Heart left ventricle (tissue), 16 donors: ENCODE measurements at regions not wholly inside any gene's neighbourhood (a gene's known extent, or its start where the extent isn't known, plus 50 kb on each side); places are given as distances from the start of the nearest gene placed in this dataset.

ENCODE experiments used
- ATAC-seq, 4 donors: fragments of 200-7000 bp; cut with Tn5 transposase; one replicate each; pipeline ENCODE4 v1.9.1; 2020 to 2022; ENCODE audit warnings: moderate library complexity in 4 of 4, mild to moderate bottlenecking in 3 of 4, moderate number of reproducible peaks in 1 of 4
- DNase-seq, 5 donors: peaks; one replicate each; pipeline ENCODE4 v3.0.0-alpha.2; 2020
- H3K27ac ChIP-seq, 12 donors: fragments of 200-600 bp; sonication (generic) in 4 of 12; one replicate each; pipeline versions ENCODE4 v1.5.0 to v1.8.0; 2016 to 2022; ENCODE audit warnings: mild to moderate bottlenecking in 2 of 12
- H3K27me3 ChIP-seq, 9 donors: fragments of 200-600 bp; sonication (generic) in 2 of 9; one replicate each; pipeline versions ENCODE4 v1.5.1 to v1.8.0; 2016 to 2022; ENCODE audit warnings: mild to moderate bottlenecking in 3 of 9
- H3K36me3 ChIP-seq, 9 donors: fragments of 200-600 bp; sonication (generic) in 2 of 9; one replicate each; pipeline versions ENCODE4 v1.5.0 to v1.8.0; 2018 to 2022; ENCODE audit warnings: mild to moderate bottlenecking in 2 of 9
- H3K4me1 ChIP-seq, 12 donors: fragments of 200-600 bp; sonication (generic) in 4 of 12; one replicate each; pipeline versions ENCODE4 v1.5.0 to v1.8.0; 2016 to 2022; ENCODE audit warnings: mild to moderate bottlenecking in 3 of 12
- H3K4me3 ChIP-seq, 12 donors: fragments of 200-600 bp; sonication (generic) in 4 of 12; one replicate each; pipeline versions ENCODE4 v1.5.0 to v1.8.0; 2017 to 2022; ENCODE audit warnings: mild to moderate bottlenecking in 9 of 12, moderate library complexity in 4 of 12
- H3K9me3 ChIP-seq, 12 donors: fragments of 200-600 bp; sonication (generic) in 4 of 12; one replicate each; pipeline versions ENCODE4 v1.5.0 to v1.8.0; 2016 to 2022; ENCODE audit warnings: mild to moderate bottlenecking in 1 of 12
- CTCF ChIP-seq, 12 donors: fragments of 200-600 bp; sonication (generic) in 4 of 12; IDR thresholded peaks; one replicate each; pipeline versions ENCODE4 v1.5.0 to v1.8.0; 2018 to 2022; ENCODE audit warnings: antibody characterized with exemption in 12 of 12, mild to moderate bottlenecking in 5 of 12
- POLR2A ChIP-seq, 2 donors: fragments of 450-650 bp; IDR thresholded peaks; one replicate each; pipeline ENCODE4 v1.6.1; 2017; ENCODE audit warnings: antibody characterized with exemption in 2 of 2, mild to moderate bottlenecking in 2 of 2, moderate library complexity in 2 of 2
- WGBS, 4 donors: extraction: QIAGEN DNeasy Blood & Tissue Kit in 2 of 4; methylation state at CpG; one replicate each; pipeline versions ENCODE4 v1.1.5 to v1.1.7; 2013 to 2018; 5-methylcytosine and 5-hydroxymethylcytosine counted together
- intact Hi-C, 10 donors: fragments of 100-400 bp; cut with DNase I; formaldehyde crosslinking; loops; one replicate each; pipeline versions ENCODE4 v1.11.1 to v1.14.2; 2022
- donor health status: ischemic (EF 13 %, LVEDD 7.1; RV severe dilation, severe dysfunction).
- donor health status: healthy with polysubstance abuse.
- donor health status: DM: no; HTN: yes; CAD: no.
- donor health status: DM: no; HTN: no; CAD: no.
- donor health status: ischemic (EF 25% LVEDD 6.9; RV normal size, moderate dysfunction).
- donor health status: ischemic (EF 25% LVEDD 5.7; RV mildly dilated, moderate dysfunction).
- donor health status: healthy.
- donor health status: DM: yes; HTN: yes; CAD: no.
- donor health status: ischemic (EF 35%, LVEDD 5.7; RV mildly dilated, moderate dysfunction).
- donor health status: nonischemic (EF 11% LVEDD 7.7; RV severe dilation, severe dysfunction).
- donor health status: DM: yes; HTN: yes; CAD: no.
- donor health status: PGD.
- donor health status: ischemic (EF 29% LVEDD 5.4; RV normal size, mild dysfunction).
- donor health status: nonischemic (EF 23%, LVEDD 6.1; RV moderate dilation, normal function).

DNA sequence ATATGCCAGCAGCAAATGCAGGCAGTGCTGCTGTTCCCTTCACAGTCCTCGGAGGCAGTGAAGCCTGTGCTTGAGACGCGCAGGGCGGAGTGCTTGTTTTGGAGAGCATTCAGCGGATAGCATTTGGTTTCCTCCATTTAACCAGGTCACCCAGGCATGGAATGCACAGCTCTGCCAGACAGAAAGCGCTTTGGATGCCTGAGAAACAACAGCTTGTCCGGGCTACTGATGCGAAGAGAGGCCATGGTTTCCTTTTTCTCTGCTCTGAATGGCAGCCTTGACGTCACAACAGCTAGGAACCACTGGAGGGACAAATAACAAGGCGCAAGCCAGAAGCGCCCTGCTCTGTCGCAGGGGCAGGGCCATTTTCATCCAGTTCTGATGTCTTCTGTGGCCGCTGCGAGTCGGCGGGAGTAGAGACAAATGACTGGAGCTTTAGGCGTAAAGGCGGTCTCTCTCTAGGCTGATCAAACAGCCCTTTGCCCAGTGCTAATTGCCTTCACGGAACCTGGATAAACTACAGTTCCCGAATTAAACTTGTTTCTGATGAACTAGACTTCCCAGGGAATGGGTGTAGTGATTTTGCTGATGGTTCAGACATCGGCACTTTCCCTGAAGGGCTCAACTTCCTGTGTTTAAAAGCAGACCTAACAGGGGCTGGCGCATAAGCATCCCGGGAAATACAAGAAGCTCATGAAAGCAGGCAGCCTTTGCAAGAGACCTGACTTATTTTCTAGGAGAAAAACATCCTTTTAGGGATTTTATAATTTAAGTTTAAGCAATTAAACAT lies 187.6 kb upstream of the KLF14 start:
- ATAC-seq (peak; percentile 78 to 93 (median 92)), DNase-seq (peak in 4 of 5 donors; percentile 55 to 87 (median 71))
- peak overlapping the region in 10 of 12 donors; percentile 0 to 46 (median 32) for H3K4me3 ChIP-seq
- peak overlapping the region; percentile 75 to 90 (median 81) for H3K27ac ChIP-seq
- H3K9me3 ChIP-seq: no peaks in the 10 kb centered on the region
- TF ChIP-seq CTCF (IDR thresholded peaks at IDR 0.05) (peak in 2 of 12 donors; percentile 5 to 7), POLR2A (IDR thresholded peaks at IDR 0.05) (no peak)
- peaks cover 0 to 99% (median 41%) of the 10 kb centered on the region in 12 donors for H3K4me1 ChIP-seq
- 42 to 61% (median 50%) methylated on average over 22 to 23 of the region's 23 CpGs for WGBS, 4 donors
- no peaks in the 10 kb centered on the region for H3K27me3 ChIP-seq
- H3K36me3 ChIP-seq: peaks cover 0 to 21% (median 0%) of the 10 kb centered on the region in 9 donors
- intact Hi-C loops: no loop called here

GRCh38 chr7:130922206-130923112 lies 188.5 kb upstream of the KLF14 start:
- Histone ChIP-seq H3K36me3 (peaks cover 0 to 27% (median 0%) of the 10 kb centered on the region in 9 donors), H3K9me3 (no peaks in the 10 kb centered on the region), H3K4me3 (peak overlapping the region in 8 of 12 donors; percentile 27 to 46 (median 34)), H3K4me1 (peaks cover 0 to 99% (median 38%) of the 10 kb centered on the region in 12 donors), H3K27me3 (no peaks in the 10 kb centered on the region), H3K27ac (peak overlapping the region; percentile 75 to 90 (median 81))
- ATAC-seq (no peak), DNase-seq (no peak)
- 64 to 74% (median 69%) methylated on average over 4 of the region's 4 CpGs for WGBS, 4 donors
- intact Hi-C loops: no loop called here
- no peak for TF ChIP-seq CTCF (IDR thresholded peaks at IDR 0.05)
- no peak for TF ChIP-seq POLR2A (IDR thresholded peaks at IDR 0.05)

GRCh38 chr7:130923365-130923764 lies 189.4 kb upstream of the KLF14 start:
- H3K4me3 ChIP-seq: no peak overlapping the region
- intact Hi-C loops: no loop called here
- peaks cover 0 to 99% (median 35%) of the 10 kb centered on the region in 12 donors for H3K4me1 ChIP-seq
- TF ChIP-seq POLR2A (IDR thresholded peaks at IDR 0.05) (no peak), CTCF (IDR thresholded peaks at IDR 0.05) (no peak)
- peaks cover 0 to 33% (median 0%) of the 10 kb centered on the region in 9 donors for H3K36me3 ChIP-seq
- H3K27me3 ChIP-seq: no peaks in the 10 kb centered on the region
- ATAC-seq (no peak), DNase-seq (no peak)
- peak overlapping the region in 2 of 12 donors; percentile 6 to 80 for H3K27ac ChIP-seq
- H3K9me3 ChIP-seq: no peaks in the 10 kb centered on the region
- 70 to 92% (median 86%) methylated on average over 4 of the region's 4 CpGs for WGBS, 4 donors

DNA sequence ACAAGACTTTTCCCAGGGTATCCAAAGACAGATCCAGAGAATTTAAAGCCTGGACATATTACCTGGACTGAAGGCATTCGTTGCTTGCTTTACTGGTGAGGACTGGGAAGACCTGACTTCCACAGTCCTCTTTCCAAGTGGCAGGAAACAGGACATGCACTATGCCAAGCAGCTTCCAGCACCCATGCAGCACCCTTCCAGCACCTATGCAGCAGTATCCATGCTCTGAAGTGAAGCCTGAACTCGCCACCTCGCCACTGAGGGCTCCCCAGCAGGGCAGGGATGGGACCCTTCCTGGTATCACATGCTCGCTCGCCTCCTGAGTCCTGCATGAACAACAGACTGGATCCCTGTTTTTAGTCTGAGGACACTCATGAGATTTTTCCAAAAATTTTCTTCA lies 189.9 kb upstream of the KLF14 start:
- Histone ChIP-seq H3K36me3 (peaks cover 0 to 33% (median 0%) of the 10 kb centered on the region in 9 donors), H3K9me3 (no peaks in the 10 kb centered on the region), H3K4me1 (peaks cover 0 to 99% (median 37%) of the 10 kb centered on the region in 12 donors), H3K27me3 (no peaks in the 10 kb centered on the region), H3K4me3 (no peak overlapping the region), H3K27ac (peak overlapping the region in 2 of 12 donors; percentile 6 to 71)
- intact Hi-C loops: no loop called here
- 88 to 96% (median 90%) methylated on average over 5 of the region's 5 CpGs for WGBS, 4 donors
- no peak for ATAC-seq
- no peak for TF ChIP-seq POLR2A (IDR thresholded peaks at IDR 0.05)
- TF ChIP-seq CTCF (IDR thresholded peaks at IDR 0.05): no peak
- no peak for DNase-seq
